Suprapubic skin (tissue), 3 donors: ENCODE measurements at regions not wholly inside any gene's neighbourhood (a gene's known extent, or its start where the extent isn't known, plus 50 kb on each side); places are given as distances from the start of the nearest gene placed in this dataset.

Source experiments
- CTCF ChIP-seq, 2 donors: fragments of 200-600 bp in 1 of 2; fragments of 450-650 bp in 1 of 2; sonication (generic) in 1 of 2; IDR thresholded peaks; one replicate each; pipeline ENCODE4 v1.5.1; 2016 to 2019; ENCODE audit warnings: antibody characterized with exemption in 2 of 2, mild to moderate bottlenecking in 1 of 2, moderate library complexity in 1 of 2
- POLR2A ChIP-seq, 2 donors: fragments of 450-650 bp; IDR thresholded peaks; one replicate each; pipeline ENCODE4 v1.6.1; 2017; ENCODE audit warnings: antibody characterized with exemption in 2 of 2, mild to moderate bottlenecking in 2 of 2, moderate library complexity in 2 of 2

GRCh38 chr2:133801946-133802345 is 233.7 kb upstream of the NCKAP5 start:
- TF ChIP-seq CTCF (IDR thresholded peaks at IDR 0.05) (no peak), POLR2A (IDR thresholded peaks at IDR 0.05) (no peak)
